Stomach (tissue), 8 donors: ENCODE measurements at regions not wholly inside any gene's neighbourhood (a gene's known extent, or its start where the extent isn't known, plus 50 kb on each side); places are given as distances from the start of the nearest gene placed in this dataset.
A peak's percentile ranks its signal among the peaks of the same experiment; 100 is the strongest.

Experiments used
- DNase-seq, 2 donors: peaks; one replicate each; pipeline versions ENCODE4 v3.0.0 to v3.0.0-alpha.2; 2013 to 2019
- H3K27ac ChIP-seq, 5 donors: fragments of 200-600 bp in 4 of 5; sonication (generic) in 4 of 5; one replicate each; pipeline ENCODE4 v1.5.1; 2013 to 2019; ENCODE audit warnings: mild to moderate bottlenecking in 1 of 5, moderate library complexity in 1 of 5
- H3K27me3 ChIP-seq, 3 donors: fragments of 200-600 bp; sonication (generic); one replicate each; pipeline ENCODE4 v1.5.1; 2017 to 2019; ENCODE audit warnings: mixed run types in 1 of 3
- H3K36me3 ChIP-seq, 4 donors: fragments of 200-600 bp; sonication (generic); 1 replicate in 3 of 4; 2 replicates in 1 of 4; pipeline ENCODE4 v1.5.1; 2016 to 2019
- H3K4me1 ChIP-seq, 4 donors: fragments of 200-600 bp; sonication (generic); one replicate each; pipeline ENCODE4 v1.5.1; 2016 to 2019
- H3K4me3 ChIP-seq, 4 donors: fragments of 200-600 bp; sonication (generic) in 3 of 4; one replicate each; pipeline ENCODE4 v1.5.1; 2016 to 2019; ENCODE audit warnings: mild to moderate bottlenecking in 1 of 4
- H3K9me3 ChIP-seq, 4 donors: fragments of 200-600 bp; sonication (generic); one replicate each; pipeline ENCODE4 v1.5.1; 2016 to 2019
- CTCF ChIP-seq, 7 experiments: fragments of 450-650 bp in 4 of 7; fragments of 200-600 bp in 3 of 7; sonication (generic) in 3 of 7; IDR thresholded peaks; one replicate each; pipeline ENCODE4 v1.5.1; 2016 to 2019; ENCODE audit warnings: antibody characterized with exemption in 7 of 7, control low read depth in 2 of 7, mild to moderate bottlenecking in 1 of 7
- EP300 ChIP-seq: sonication (generic); formaldehyde crosslinking; IDR thresholded peaks from one replicate; pipeline ENCODE4 v1.6.1; 2017; ENCODE audit warnings: antibody characterized with exemption
- POLR2A ChIP-seq, 4 donors: fragments of 450-650 bp; IDR thresholded peaks; one replicate each; pipeline ENCODE4 v1.6.1; 2016; ENCODE audit warnings: antibody characterized with exemption in 4 of 4, control low read depth in 2 of 4, mild to moderate bottlenecking in 1 of 4, moderate library complexity in 1 of 4
- POLR2AphosphoS5 ChIP-seq, 3 donors: sonication (generic); formaldehyde crosslinking; IDR thresholded peaks; one replicate each; pipeline ENCODE4 v1.6.1; 2016; ENCODE audit warnings: antibody characterized with exemption in 3 of 3
- WGBS, 5 donors: extraction: QIAGEN DNeasy Blood & Tissue Kit in 3 of 5; methylation state at CpG; one replicate each; pipeline versions ENCODE4 v1.1.5 to v1.1.7; 2013 to 2018; 5-methylcytosine and 5-hydroxymethylcytosine counted together
- intact Hi-C: fragments of 100-400 bp; cut with DNase I; formaldehyde crosslinking; loops from one replicate; pipeline ENCODE4 v1.15.1; 2023; ENCODE audit warnings: low total_unique reads
- donor health status: healthy with polysubstance abuse.
- donor health status: Bipolar disorder and iron deficiency.
- donor health status: healthy.

- no peak for DNase-seq
- Histone ChIP-seq H3K36me3 (no peaks in the 10 kb centered on the region), H3K9me3 (no peaks in the 10 kb centered on the region), H3K27ac (no peak overlapping the region), H3K27me3 (no peaks in the 10 kb centered on the region), H3K4me1 (no peaks in the 10 kb centered on the region), H3K4me3 (no peak overlapping the region)
- intact Hi-C loops: no loop called here
- no peak for TF ChIP-seq CTCF (IDR thresholded peaks at IDR 0.05)
- TF ChIP-seq POLR2AphosphoS5 (IDR thresholded peaks at IDR 0.05): no peak
- no peak for TF ChIP-seq EP300
- TF ChIP-seq POLR2A (IDR thresholded peaks at IDR 0.05): no peak
- WGBS, 5 donors: 67 to 90% (median 80%) methylated on average over 2 of the region's 2 CpGs
These were observed 171.2 kb upstream of the UBL3 start for GRCh38 chr13:30021611-30022010.

GRCh38 chr13:30020726-30021312 is 170.4 kb upstream of the UBL3 start:
- no peak overlapping the region for H3K27ac ChIP-seq
- WGBS, 5 donors: 86 to 95% (median 92%) methylated on average over 4 of the region's 4 CpGs
- no peak for DNase-seq
- TF ChIP-seq POLR2A (IDR thresholded peaks at IDR 0.05) (no peak), CTCF (IDR thresholded peaks at IDR 0.05) (no peak), POLR2AphosphoS5 (IDR thresholded peaks at IDR 0.05) (no peak), EP300 (no peak)
- no peaks in the 10 kb centered on the region for H3K9me3 ChIP-seq
- no peaks in the 10 kb centered on the region for H3K36me3 ChIP-seq
- no peak overlapping the region for H3K4me3 ChIP-seq
- intact Hi-C loops: no loop called here
- H3K27me3 ChIP-seq: no peaks in the 10 kb centered on the region
- H3K4me1 ChIP-seq: no peaks in the 10 kb centered on the region

- Histone ChIP-seq H3K27ac (no peak overlapping the region), H3K4me1 (no peaks in the 10 kb centered on the region), H3K9me3 (no peaks in the 10 kb centered on the region), H3K36me3 (no peaks in the 10 kb centered on the region), H3K4me3 (no peak overlapping the region), H3K27me3 (no peaks in the 10 kb centered on the region)
- DNase-seq: no peak
- 64 to 68% (median 67%) methylated on average over 15 of the region's 15 CpGs for WGBS, 5 donors
- intact Hi-C loops: no loop called here
- TF ChIP-seq POLR2A (IDR thresholded peaks at IDR 0.05): no peak
- no peak for TF ChIP-seq POLR2AphosphoS5 (IDR thresholded peaks at IDR 0.05)
- TF ChIP-seq CTCF (IDR thresholded peaks at IDR 0.05): no peak
- TF ChIP-seq EP300: no peak
These were observed 169.5 kb upstream of the UBL3 start for GRCh38 chr13:30019648-30020626.

GRCh38 chr13:30017880-30018279 is 167.5 kb upstream of the UBL3 start:
- TF ChIP-seq EP300: no peak
- peak in 1 of 7 experiments; percentile 8 for TF ChIP-seq CTCF (IDR thresholded peaks at IDR 0.05)
- Histone ChIP-seq H3K36me3 (no peaks in the 10 kb centered on the region), H3K27me3 (no peaks in the 10 kb centered on the region), H3K9me3 (no peaks in the 10 kb centered on the region), H3K4me1 (no peaks in the 10 kb centered on the region), H3K27ac (no peak overlapping the region), H3K4me3 (no peak overlapping the region)
- 67 to 72% (median 68%) methylated on average over 4 of the region's 4 CpGs for WGBS, 5 donors
- DNase-seq: peak in 1 of 2 donors; percentile 34
- intact Hi-C loops: no loop called here
